Lower leg skin (tissue), 4 donors: ENCODE measurements at regions not wholly inside any gene's neighbourhood (a gene's known extent, or its start where the extent isn't known, plus 50 kb on each side); places are given as distances from the start of the nearest gene placed in this dataset.

Experiments used
- DNase-seq, 2 donors: peaks; one replicate each; pipeline ENCODE4 v3.0.0-alpha.2; 2019; ENCODE audit warnings: low spot score in 2 of 2
- H3K4me3 ChIP-seq: fragments of 200-600 bp; sonication (generic); 2 replicates; pipeline ENCODE4 v1.5.1; 2017; ENCODE audit warnings: mild to moderate bottlenecking, low read depth; ENCODE audit not compliant: poor library complexity, severe bottlenecking
- CTCF ChIP-seq, 3 donors: fragments of 450-650 bp; IDR thresholded peaks; one replicate each; pipeline ENCODE4 v1.5.1; 2016; ENCODE audit warnings: antibody characterized with exemption in 3 of 3, mild to moderate bottlenecking in 3 of 3, moderate library complexity in 2 of 3
- POLR2A ChIP-seq, 2 donors: fragments of 450-650 bp; IDR thresholded peaks; one replicate each; pipeline ENCODE4 v1.6.1; 2016 to 2017; ENCODE audit warnings: antibody characterized with exemption in 2 of 2, mild to moderate bottlenecking in 1 of 2, moderate library complexity in 1 of 2
- WGBS, 2 donors: methylation state at CpG; one replicate each; pipeline ENCODE4 v1.1.5; 2018; 5-methylcytosine and 5-hydroxymethylcytosine counted together
- intact Hi-C: fragments of 100-400 bp; cut with DNase I; formaldehyde crosslinking; loops from one replicate; pipeline ENCODE4 v1.15.0; 2023; ENCODE audit warnings: low total_unique reads

DNA sequence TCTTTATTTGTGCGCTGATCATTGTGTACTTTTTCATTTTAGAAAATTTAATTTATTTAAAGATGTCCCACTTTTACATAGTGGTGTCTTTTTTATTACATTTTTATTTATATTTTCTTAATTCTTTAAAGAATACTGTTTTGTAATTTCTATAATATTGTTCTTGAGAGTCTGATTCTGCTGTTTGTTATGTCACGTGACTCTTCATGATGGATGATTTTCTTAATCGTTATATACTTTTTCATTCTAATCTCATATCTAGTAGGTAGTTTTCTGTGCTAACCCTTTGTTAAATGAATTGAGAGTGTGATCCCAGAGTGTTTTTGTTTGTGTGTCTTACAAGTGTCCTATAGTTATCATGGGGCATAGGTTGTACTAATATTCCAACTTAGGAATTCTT, 568.2 kb upstream of the AMOT start:
- 95 to 97% methylated on average over 3 of the region's 3 CpGs for WGBS, 2 donors
- intact Hi-C loops = no loop called here
- no peak for TF ChIP-seq CTCF (IDR thresholded peaks at IDR 0.05)
- TF ChIP-seq POLR2A (IDR thresholded peaks at IDR 0.05) = no peak
- no peak overlapping the region for H3K4me3 ChIP-seq
- no peak for DNase-seq

- H3K4me3 ChIP-seq = no peak overlapping the region
- DNase-seq = no peak
- intact Hi-C loops = no loop called here
- TF ChIP-seq CTCF (IDR thresholded peaks at IDR 0.05) (no peak), POLR2A (IDR thresholded peaks at IDR 0.05) (no peak)
- 49 to 55% methylated on average over 2 of the region's 2 CpGs for WGBS, 2 donors
These were observed 559.6 kb upstream of the AMOT start for GRCh38 chrX:113400193-113400704.

GRCh38 chrX:113399506-113400192, 559.0 kb upstream of the AMOT start:
- intact Hi-C loops = no loop called here

DNA sequence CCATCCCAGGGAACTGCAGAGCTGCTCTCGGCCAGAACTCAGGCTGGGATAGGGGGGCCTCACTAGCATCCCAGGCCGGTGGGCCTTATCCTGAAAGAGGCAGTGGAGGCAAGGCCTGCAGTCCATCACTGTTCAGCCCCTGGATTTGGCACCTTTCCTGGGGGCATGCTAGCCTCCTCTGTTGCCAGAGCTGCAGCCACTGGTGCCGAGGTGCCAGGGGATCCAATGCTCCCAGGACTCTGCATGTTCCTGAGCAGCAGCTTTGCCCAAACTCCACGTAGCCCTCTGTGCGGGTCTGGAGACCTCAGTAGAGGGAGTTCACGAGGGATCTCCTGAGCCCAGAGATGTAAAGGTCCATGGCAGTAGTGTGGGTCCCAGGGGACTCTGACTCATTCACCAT, 551.7 kb upstream of the AMOT start:
- no peak overlapping the region for H3K4me3 ChIP-seq
- intact Hi-C loops = no loop called here
- no peak for DNase-seq
- WGBS, 2 donors = 80 to 84% methylated on average over 2 to 6 of the region's 6 CpGs
- TF ChIP-seq CTCF (IDR thresholded peaks at IDR 0.05) = no peak
- no peak for TF ChIP-seq POLR2A (IDR thresholded peaks at IDR 0.05)

More at GRCh38 chrX:113399506-113400192, 559.0 kb upstream of the AMOT start:
- TF ChIP-seq POLR2A (IDR thresholded peaks at IDR 0.05) (no peak), CTCF (IDR thresholded peaks at IDR 0.05) (no peak)
- WGBS, 2 donors = 56 to 60% methylated on average over 5 of the region's 5 CpGs
- H3K4me3 ChIP-seq = no peak overlapping the region
- DNase-seq = no peak

GRCh38 chrX:113391875-113392274, 551.2 kb upstream of the AMOT start:
- 82 to 83% methylated on average over 12 of the region's 13 CpGs for WGBS, 2 donors
- intact Hi-C loops = no loop called here
- no peak for TF ChIP-seq CTCF (IDR thresholded peaks at IDR 0.05)
- TF ChIP-seq POLR2A (IDR thresholded peaks at IDR 0.05) = no peak
- no peak overlapping the region for H3K4me3 ChIP-seq
- DNase-seq = no peak

- no peak overlapping the region for H3K4me3 ChIP-seq
- no peak for TF ChIP-seq POLR2A (IDR thresholded peaks at IDR 0.05)
- TF ChIP-seq CTCF (IDR thresholded peaks at IDR 0.05) = no peak
- no peak for DNase-seq
- intact Hi-C loops = no loop called here
- WGBS, 2 donors = 83 to 89% methylated on average over 3 of the region's 3 CpGs
These were observed 549.9 kb upstream of the AMOT start for GRCh38 chrX:113390531-113390930.
